ENCODE measurements at regions not wholly inside any gene's neighbourhood (a gene's known extent, or its start where the extent isn't known, plus 50 kb on each side); places are given as distances from the start of the nearest gene placed in this dataset.
"Not testable (repeated sequence)": the region's sequence is repeated elsewhere in the genome, so short reads cannot be mapped to it uniquely, and the experiment has no call there.

DNA sequence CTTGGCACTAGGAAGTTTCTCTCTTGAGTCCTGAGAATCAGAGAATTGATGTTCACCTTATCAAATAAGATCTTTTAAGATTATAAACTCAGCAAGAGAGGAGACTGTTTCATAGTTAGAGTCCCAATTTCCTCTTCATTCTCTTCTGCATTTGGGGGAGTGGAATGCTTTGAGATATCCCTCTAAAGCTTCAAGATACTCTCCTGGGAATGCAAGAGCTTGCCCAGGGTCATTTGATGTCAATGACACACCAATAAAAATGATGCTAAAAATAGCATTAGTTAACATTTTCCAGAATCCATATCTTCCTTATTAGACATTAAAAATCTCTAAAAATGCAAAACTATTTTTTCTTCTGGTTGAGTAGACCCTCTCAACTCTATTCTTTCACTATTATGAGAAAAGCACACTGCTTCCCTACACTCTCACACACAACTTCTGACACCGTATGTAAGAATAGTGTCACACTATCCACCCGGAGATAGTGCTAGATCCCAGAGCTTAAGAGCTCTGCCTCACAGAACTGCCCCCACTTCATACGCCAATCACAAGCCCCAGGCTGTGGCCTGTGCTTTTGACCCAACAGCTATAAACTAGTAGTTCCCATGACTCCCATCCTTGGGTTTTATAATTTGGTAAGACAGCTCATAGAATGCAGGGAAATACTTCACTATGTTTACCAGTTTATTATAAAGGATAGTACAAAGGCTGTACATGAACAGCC is 399.9 kb upstream of the RUNX1 start:
- no peak for TF ChIP-seq CTCF (IDR thresholded peaks at IDR 0.05; ENCODE audit: low read depth, low read length)
- no peak for DNase-seq (ENCODE audit: extremely low read depth, low read depth)

- no peak for TF ChIP-seq CTCF (IDR thresholded peaks at IDR 0.05; ENCODE audit: low read depth, low read length)
- no peak for DNase-seq (ENCODE audit: extremely low read depth, low read depth)
Measured at GRCh38 chr21:35444391-35444790, 395.3 kb upstream of the RUNX1 start.

DNA sequence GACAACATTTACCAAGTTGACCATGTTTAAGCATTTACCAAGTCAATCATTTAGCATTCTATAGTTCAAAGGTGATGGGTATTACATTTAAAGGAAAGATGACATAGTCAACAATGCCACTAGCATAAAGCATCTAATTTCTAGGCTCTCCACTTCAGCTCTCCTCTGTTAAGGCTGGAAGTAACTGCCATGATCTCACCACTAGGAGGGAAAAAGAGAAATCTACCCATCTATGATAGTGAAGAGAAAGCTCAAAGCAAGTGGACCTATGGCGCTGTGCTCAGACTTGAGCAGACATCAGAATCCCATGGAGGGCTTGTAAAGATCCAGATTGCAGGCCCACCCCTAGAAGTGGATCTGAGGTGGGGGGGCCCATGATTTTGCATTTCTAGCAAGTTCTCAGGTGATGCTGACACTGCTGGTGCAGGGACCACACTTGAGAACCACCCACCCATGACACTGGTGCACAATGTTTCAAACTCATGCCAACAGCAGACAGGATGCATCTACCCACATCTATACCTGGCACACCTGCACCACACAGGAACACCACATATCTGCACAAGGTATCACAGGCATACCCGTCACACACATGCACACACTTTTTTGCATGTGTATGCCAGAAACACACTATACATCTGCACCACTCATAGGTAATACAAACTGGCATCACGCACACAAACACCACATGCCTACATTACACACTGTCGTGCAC is 392.9 kb upstream of the RUNX1 start:
- TF ChIP-seq CTCF (IDR thresholded peaks at IDR 0.05; ENCODE audit: low read depth, low read length) = no peak
- DNase-seq (ENCODE audit: extremely low read depth, low read depth) = no peak

- TF ChIP-seq CTCF (IDR thresholded peaks at IDR 0.05; ENCODE audit: low read depth, low read length) = no peak
- DNase-seq (ENCODE audit: extremely low read depth, low read depth) = no peak
Measured at GRCh38 chr21:35438643-35439404, 389.7 kb upstream of the RUNX1 start.

- DNase-seq (ENCODE audit: extremely low read depth, low read depth) = no peak
- TF ChIP-seq CTCF (IDR thresholded peaks at IDR 0.05; ENCODE audit: low read depth, low read length) = no peak
Measured at GRCh38 chr21:35437941-35438340, 388.8 kb upstream of the RUNX1 start.

GRCh38 chr21:35436899-35437298 is 387.8 kb upstream of the RUNX1 start:
- TF ChIP-seq CTCF (IDR thresholded peaks at IDR 0.05; ENCODE audit: low read depth, low read length) = no peak
- DNase-seq (ENCODE audit: extremely low read depth, low read depth) = no peak

- DNase-seq (ENCODE audit: extremely low read depth, low read depth) = not testable (repeated sequence)
Measured at GRCh38 chr21:35432601-35433000, 383.5 kb upstream of the RUNX1 start.

All from AG09319 (cell line).